Kidney (tissue), 13 donors: ENCODE measurements at regions not wholly inside any gene's neighbourhood (a gene's known extent, or its start where the extent isn't known, plus 50 kb on each side); places are given as distances from the start of the nearest gene placed in this dataset.

Experiments
- DNase-seq, 5 donors: peaks; one replicate each; pipeline ENCODE4 v3.0.0-alpha.2; 2013 to 2020
- FAIRE-seq: peaks from 2 replicates; lab custom pipeline; 2012; peaks lifted over from hg19 to GRCh38; lab: Jason Lieb, UNC
- H3K27ac ChIP-seq, 2 donors: one replicate each; pipeline ENCODE4 v1.7.0; 2013; ENCODE audit warnings: low read depth in 2 of 2, low read length in 2 of 2, inconsistent platforms in 1 of 2
- H3K27me3 ChIP-seq: one replicate; pipeline ENCODE4 v1.7.1; 2013; ENCODE audit warnings: low read length, inconsistent platforms; ENCODE audit not compliant: control insufficient read depth, insufficient read depth
- H3K36me3 ChIP-seq, 3 donors: one replicate each; pipeline versions ENCODE4 v1.7.0 to v1.7.1; 2013; ENCODE audit warnings: low read length in 3 of 3, control low read depth in 1 of 3, inconsistent platforms in 1 of 3; ENCODE audit not compliant: insufficient read depth in 3 of 3, control insufficient read depth in 2 of 3
- H3K4me1 ChIP-seq, 3 donors: one replicate each; pipeline versions ENCODE4 v1.7.0 to v1.7.1; 2013; ENCODE audit warnings: low read length in 3 of 3, inconsistent platforms in 1 of 3, low read depth in 1 of 3; ENCODE audit not compliant: control insufficient read depth in 2 of 3, insufficient read depth in 2 of 3
- H3K4me3 ChIP-seq, 3 donors: one replicate each; pipeline versions ENCODE4 v1.7.0 to v1.8.1; 2013; ENCODE audit warnings: low read length in 3 of 3, control low read depth in 1 of 3, inconsistent platforms in 1 of 3
- H3K9ac ChIP-seq, 3 donors: one replicate each; pipeline versions ENCODE4 v1.7.0 to v1.7.1; 2013; ENCODE audit warnings: low read length in 3 of 3, control low read depth in 1 of 3, inconsistent platforms in 1 of 3
- H3K9me3 ChIP-seq, 3 donors: one replicate each; pipeline versions ENCODE4 v1.7.0 to v1.7.1; 2013; ENCODE audit warnings: low read length in 3 of 3, control low read depth in 1 of 3, inconsistent platforms in 1 of 3; ENCODE audit not compliant: control insufficient read depth in 2 of 3, insufficient read depth in 1 of 3
- CTCF ChIP-seq: IDR thresholded peaks from 3 replicates; pipeline ENCODE4 v1.5.1; 2012; ENCODE audit warnings: mild to moderate bottlenecking, moderate library complexity, borderline replicate concordance; ENCODE audit not compliant: insufficient read depth; ENCODE audit errors: extremely low read depth
- intact Hi-C: fragments of 100-400 bp; cut with DNase I; formaldehyde crosslinking; loops from one replicate; pipeline ENCODE4 v1.11.1; 2022
- donor health status: control.
- donor health status: control.
- donor health status: control.
- donor health status: control.
- donor health status: control.
- donor health status: DM: yes; HTN: yes; CAD: no.
- donor health status: Normal renal cell carcinoma (clear cell type).

DNA sequence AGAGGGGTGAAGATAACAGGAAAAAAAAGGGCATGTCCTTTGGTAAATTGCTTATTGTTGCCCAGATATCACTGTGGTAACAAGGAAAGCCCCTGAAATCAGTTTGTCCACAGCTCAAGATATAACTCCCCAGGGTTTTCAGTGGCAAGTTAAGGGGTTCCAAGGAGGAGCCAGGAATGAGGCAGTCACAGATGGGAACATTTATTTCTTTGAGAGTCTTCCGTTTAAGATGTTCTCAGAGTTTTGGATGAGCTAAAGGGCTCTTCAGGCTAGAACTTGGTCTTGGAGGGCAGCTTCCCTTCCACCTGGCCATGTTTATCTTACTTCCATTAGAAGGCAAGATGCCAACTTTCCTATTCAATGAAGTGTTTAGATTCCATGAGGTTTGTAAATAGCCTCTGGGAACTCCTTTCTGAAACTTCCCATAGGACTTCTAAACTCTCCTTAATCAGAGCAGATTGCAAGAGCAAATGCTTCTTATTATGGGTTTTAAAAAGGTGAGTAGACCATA is 277.6 kb upstream of the TNC start:
- H3K4me3 ChIP-seq, result no peak overlapping the region
- H3K36me3 ChIP-seq, result no peaks in the 10 kb centered on the region
- H3K27ac ChIP-seq, result no peak overlapping the region
- no peaks in the 10 kb centered on the region for H3K27me3 ChIP-seq
- FAIRE-seq, result no peak
- H3K4me1 ChIP-seq, result peaks cover 0 to 2% (median 2%) of the 10 kb centered on the region in 3 donors
- no peak overlapping the region for H3K9ac ChIP-seq
- no peak for TF ChIP-seq CTCF
- no peaks in the 10 kb centered on the region for H3K9me3 ChIP-seq
- DNase-seq, result no peak
- intact Hi-C loops, result no loop called here

GRCh38 chr9:115396071-115396529 is 278.1 kb upstream of the TNC start:
- DNase-seq (no peak), FAIRE-seq (no peak)
- Histone ChIP-seq H3K4me3 (no peak overlapping the region), H3K4me1 (peaks cover 0 to 4% (median 2%) of the 10 kb centered on the region in 3 donors), H3K36me3 (no peaks in the 10 kb centered on the region), H3K9me3 (no peaks in the 10 kb centered on the region), H3K27me3 (no peaks in the 10 kb centered on the region), H3K27ac (no peak overlapping the region), H3K9ac (no peak overlapping the region)
- intact Hi-C loops, result no loop called here
- TF ChIP-seq CTCF, result no peak

- FAIRE-seq (no peak), DNase-seq (no peak)
- Histone ChIP-seq H3K27me3 (no peaks in the 10 kb centered on the region), H3K4me1 (peaks cover 0 to 4% (median 2%) of the 10 kb centered on the region in 3 donors), H3K9me3 (no peaks in the 10 kb centered on the region), H3K4me3 (no peak overlapping the region), H3K27ac (no peak overlapping the region), H3K36me3 (no peaks in the 10 kb centered on the region), H3K9ac (no peak overlapping the region)
- intact Hi-C loops, result no loop called here
- no peak for TF ChIP-seq CTCF
Measured at GRCh38 chr9:115397591-115398312, 279.8 kb upstream of the TNC start.
